GM19023 (cell line): ENCODE measurements at regions not wholly inside any gene's neighbourhood (a gene's known extent, or its start where the extent isn't known, plus 50 kb on each side); places are given as distances from the start of the nearest gene placed in this dataset.

Experiments used
- ATAC-seq: cut with Tn5 transposase; IDR thresholded peaks from one replicate; pipeline ENCODE4 v1.9.1; 2021; ENCODE audit warnings: mild to moderate bottlenecking, moderate library complexity; ENCODE audit not compliant: unreplicated experiment

DNA sequence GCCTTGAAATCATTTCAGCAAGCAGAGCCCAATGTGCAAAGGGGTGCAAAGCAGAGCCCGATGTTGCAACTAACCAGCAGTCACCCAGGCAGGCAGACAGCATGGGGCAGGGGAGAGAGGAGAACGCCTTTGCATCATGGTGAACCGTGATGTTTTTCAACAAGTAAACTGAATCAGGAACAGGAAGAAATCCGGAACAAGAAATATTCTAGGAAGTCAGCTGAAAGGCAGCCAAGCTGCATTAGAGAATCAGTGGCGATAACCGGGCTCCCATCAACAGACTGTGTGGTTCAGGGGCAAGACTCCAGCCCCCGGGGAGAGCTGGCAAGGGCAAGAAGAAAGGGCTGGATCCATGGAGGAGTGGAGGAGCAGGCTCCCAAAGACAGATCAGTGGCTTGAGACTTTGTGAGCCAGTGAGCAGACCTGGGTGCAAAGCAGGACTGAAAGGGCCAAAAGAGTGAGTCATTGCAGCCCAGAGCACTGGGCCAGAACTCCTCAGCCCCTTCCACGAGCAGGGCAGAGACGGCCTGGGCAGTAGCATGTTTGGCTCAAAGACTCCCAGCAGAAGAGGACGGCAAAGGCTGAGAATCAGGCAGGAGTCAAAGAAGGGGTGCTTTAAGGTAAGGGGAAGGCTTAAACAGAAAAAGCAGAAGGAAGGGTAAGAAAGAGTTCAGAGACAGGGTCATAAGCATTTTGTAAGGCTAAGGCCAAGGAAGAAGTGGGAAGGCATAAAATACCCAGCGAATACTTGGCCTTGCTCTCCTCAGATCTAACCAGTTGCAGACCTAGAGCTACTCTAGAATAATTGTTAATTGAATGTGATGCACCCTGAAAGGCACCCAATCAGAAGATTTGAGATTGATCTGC is 155.0 kb downstream of the SETD4 start:
- no peak for ATAC-seq

DNA sequence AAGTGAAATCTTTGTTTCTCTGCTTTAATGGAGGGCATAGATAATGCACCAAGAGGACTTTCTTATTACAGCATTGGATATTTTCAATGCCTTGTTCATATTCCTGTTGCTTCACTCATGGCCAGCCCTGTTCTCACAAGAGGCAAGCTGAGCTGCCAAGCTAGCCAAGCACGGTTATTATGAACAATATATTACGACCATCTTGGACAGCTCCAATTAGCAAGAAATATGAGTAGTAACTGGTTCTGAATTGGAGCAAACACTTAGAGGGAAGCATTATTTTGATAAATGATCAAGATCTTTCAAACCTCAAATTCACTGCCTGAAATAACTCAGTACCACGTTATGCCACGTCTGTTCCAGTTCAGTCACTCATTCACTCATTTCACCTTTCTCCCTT is 159.8 kb downstream of the SETD4 start:
- ATAC-seq = no peak

DNA sequence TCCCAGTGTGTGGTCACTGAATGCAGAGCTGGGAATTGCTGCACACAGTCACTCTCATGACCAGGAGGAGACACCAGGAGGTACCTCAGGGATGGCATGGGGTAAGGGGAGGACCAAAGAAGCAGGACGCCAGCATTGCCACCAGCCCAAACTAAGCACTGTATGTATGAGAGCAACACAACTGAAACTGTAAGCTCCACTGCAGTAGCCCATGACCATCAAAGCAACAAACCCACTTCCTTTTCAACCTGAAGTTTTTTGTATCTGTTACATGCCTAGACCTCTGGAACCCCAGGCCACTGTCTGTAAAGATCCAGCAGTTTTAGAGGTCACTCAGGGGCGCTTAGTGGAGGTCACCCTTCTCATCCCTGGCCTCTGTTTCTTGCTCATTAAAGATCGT is 164.3 kb downstream of the SETD4 start:
- ATAC-seq = no peak

DNA sequence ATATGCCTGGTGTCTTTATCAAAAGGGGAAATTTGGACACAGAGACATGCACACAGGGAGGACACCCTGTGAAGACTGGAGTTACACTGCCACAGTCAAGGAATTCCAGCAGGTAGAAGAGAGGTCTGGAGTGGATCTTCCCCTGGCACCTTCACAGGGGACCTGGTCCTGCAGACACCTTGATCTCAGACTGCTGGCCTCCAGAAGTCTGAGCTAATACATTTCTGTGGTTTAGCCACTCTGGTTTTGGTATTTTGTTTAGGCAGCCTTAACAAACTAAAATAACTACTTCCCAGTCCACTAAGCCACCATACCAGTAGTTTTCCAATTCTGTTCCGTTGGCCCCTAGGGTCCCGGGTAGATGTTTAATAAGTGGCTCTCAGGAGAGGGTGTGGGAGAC is 164.7 kb downstream of the SETD4 start:
- no peak for ATAC-seq

DNA sequence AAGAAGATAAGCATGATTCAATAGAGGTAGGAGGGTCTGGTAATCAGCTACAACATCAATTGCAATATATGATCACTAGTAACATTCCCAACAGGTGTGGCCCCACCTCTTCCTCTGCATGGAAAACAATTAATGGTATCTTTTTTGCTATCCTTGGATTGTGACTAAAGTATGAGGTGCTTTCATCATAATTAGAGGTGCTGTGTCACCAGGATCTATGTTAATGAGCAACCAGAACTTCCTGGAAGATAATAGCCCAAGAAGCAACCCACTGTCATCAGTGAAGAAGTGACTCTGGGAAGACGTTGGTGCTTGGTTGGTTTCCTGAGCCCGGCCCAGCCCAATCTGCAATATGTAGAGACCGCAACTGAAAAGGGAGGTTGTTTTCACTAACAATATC is 167.2 kb downstream of the SETD4 start:
- ATAC-seq = no peak

DNA sequence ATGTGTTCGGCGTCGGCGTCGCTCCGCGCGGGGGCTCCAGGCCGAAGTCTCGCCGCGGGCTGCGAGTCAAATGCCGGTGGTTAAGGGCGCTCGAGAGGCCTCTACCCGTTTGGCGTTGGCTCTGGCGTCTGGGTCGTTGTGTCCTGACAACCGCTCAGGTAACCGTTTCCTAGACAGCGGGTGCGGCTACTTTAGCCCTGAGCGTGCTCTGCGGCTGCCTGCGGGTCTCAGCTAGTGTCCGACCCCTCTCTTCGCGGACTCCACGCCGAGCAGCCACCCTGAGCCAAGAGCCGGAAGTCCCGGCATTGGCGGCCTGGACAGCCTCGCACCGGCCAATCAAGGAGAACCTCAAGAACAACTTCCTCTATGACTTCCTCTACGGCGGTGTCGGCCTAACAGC is 173.4 kb downstream of the SETD4 start:
- ATAC-seq = no peak

DNA sequence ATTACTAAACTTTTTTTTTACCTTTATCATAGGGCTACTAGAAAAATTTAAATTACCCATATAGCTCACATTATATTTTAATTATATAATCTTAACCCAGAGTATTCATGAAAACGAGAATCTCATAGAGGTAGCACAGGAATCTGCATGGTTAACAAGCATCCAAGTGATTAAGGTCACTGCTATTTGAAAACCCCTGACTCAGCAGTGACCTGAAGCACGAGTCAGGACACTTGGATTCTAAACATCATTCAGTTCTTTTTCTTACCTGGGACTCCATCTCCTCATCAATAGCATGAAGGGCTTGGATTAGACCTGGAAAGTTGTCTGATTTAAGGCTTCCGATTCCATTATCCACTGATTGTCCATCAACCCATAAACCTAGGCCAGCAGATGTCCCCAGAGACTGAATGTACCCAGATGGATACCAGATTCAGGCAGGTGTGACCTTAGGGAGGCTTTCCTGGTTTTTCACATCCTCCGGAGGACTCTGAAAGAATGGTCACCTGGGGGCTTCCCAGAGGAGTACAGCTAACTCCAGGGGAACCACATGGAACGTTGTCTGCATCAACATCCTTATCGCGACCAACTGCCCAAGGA is 174.3 kb downstream of the SETD4 start:
- ATAC-seq = no peak

DNA sequence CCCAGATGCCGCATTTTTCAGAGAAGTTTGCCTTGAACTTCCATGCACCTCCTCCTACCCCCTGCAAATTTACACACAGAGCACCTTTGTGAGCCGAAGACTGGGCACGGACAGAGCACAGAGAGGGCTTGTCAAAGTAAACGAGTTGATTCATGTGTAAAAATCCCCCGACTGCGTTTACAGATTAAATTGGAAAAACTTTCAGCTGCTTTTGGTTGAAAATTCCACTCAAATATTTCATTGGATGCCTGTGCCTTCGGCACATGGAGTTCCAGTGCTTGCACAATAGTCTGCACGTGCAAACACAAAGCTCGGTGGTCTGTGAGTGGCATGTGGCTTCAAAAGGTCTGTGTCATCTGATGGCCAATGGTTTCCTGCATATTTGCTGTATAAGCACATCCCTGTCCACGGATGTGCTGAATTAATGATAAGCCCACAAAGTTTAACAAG is 177.5 kb downstream of the SETD4 start:
- ATAC-seq = no peak

DNA sequence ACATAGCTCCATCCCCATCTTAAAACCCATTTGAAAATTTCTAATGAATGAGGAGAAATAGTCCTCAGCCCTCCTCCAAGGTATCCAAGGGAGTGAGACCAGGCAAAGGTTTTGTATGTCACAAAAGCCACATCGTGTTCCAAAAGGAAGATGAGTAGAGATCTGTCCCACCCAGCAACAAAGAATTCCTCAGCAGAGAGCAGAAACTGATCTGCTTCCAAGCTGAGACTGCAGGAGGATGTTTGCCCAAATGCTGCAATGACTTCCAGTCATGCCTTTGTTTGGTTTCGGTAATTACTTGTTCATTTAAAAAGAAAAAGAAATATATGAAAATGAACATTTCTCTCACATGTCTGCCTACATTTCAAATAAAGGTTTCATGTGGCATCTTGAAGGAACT is 186.9 kb downstream of the SETD4 start:
- no peak for ATAC-seq

DNA sequence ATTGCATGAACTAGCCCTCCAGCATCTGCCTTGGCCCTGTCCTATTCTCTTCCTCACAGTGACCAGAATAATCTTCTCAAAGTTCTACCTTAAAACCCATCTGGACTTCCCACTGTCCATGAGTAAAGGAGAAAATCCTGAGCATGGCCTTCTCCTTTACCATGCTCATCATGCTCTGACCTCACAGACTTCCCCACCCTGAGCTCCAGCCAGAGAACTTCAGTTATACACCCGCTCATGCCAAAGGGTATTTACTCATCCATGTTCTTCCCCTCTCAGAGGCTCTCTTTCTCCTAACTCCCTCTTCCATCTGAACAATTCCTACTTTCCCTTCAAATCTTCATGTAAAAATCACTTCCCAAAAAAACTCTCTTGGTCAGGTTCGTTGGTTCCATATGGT is 188.4 kb downstream of the SETD4 start:
- no peak for ATAC-seq

DNA sequence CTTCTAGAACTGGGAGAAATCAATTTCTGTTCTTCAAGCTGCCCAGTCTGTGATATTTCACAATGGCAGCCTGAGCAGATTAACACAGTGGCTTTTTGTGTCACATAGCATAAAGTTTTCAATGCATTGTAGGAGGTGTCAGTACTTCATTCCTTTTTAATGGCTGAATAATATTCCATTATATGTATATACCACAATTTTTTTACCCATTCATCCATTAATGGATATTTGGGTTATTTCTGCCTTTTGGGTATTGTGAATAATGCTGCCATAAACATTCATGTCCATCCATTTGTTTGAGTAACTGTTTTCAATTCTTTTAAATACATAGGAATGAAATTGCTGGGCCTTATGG is 191.5 kb downstream of the SETD4 start:
- ATAC-seq = no peak

DNA sequence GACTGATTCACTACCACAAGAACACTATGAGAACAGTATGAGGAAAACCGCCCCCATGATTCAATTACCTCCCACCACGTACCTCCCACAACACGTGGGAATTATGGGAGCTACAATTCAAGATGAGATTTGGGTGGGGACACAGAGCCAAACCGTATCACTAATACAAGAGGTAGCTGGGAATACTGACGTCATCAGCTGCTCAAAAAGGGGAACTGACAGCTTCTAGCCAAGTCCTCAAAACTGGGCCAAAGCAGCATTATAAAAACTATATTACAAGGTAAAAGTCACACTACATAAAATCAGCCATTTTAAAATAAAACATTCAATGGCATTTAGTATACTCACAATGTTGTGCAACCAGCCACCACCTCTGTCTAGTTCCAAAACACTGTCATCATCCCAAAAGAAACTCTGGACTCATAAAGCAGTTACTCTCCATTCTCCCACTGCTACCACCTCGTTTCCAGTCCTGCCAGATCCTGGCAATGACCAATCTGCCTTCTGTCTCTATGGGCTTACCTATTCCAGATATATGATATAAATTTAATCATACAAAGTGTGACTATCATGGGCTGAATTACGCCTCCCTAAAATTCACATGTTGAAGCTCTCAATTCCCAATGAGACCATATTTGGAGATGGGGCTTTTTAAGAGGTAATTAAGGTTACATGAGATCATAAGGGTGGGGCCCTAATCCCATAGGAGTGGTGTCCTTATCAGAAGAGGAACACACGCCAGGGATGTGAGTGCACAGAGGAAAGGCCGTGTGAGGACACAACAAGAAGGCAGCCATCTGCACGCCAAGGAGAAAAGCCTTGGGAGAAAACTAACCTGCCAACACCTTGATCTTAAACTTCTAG is 192.1 kb downstream of the SETD4 start:
- ATAC-seq = no peak

DNA sequence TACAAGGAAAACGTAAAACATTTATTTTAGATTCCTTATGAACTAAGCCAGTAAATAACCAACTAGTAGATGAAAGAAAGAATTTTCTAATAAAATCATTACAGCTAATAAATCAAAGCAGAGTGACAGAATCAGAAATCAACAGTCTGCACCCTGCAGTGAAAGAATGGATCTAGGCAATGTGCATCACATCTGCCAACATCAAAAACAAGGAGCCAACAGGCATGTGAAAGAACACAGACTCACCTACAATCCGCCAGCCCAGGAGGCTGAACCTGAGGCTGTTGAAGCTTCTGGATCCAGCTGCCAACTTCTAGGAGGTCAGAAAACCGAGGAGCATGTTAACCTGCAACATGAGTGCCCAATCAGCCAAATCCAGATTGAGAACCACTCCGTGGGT is 196.3 kb downstream of the SETD4 start:
- no peak for ATAC-seq

DNA sequence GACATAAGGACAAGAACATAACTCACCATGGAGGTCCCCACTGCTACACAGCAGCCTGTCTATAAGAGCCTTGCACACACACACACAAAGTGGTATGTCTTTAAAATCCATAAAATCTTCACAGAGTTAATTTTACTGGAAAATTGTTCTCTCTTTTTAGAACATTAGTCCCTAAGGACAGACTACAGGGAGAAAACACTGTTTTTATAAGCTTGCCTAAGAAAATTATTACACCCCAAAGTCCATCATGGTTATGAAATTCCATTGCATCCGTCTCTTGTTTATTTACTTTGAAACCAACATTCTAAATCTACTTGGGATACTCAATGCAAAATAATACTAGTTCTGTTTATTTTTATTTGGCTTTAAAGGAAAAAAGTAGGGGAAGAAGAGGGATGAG is 197.4 kb downstream of the SETD4 start:
- no peak for ATAC-seq

DNA sequence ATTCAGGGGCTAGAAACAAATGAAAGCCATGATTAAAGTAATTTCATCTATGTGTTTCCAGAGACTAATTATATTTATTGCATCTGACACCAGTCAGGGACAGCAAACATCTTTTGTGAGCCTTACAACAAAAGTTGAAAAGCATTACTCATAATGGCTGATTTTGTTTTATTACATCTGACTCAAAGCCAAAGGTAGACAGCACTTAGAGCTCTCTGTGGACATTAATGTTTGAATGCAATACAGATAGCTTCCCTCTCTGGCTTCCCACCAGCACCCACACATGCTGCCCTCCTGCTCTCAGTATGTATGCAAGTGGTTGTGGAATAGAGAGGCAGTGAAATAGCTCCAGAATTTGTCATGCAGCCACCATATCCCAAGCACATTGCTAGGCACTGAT is 198.7 kb downstream of the SETD4 start:
- no peak for ATAC-seq

DNA sequence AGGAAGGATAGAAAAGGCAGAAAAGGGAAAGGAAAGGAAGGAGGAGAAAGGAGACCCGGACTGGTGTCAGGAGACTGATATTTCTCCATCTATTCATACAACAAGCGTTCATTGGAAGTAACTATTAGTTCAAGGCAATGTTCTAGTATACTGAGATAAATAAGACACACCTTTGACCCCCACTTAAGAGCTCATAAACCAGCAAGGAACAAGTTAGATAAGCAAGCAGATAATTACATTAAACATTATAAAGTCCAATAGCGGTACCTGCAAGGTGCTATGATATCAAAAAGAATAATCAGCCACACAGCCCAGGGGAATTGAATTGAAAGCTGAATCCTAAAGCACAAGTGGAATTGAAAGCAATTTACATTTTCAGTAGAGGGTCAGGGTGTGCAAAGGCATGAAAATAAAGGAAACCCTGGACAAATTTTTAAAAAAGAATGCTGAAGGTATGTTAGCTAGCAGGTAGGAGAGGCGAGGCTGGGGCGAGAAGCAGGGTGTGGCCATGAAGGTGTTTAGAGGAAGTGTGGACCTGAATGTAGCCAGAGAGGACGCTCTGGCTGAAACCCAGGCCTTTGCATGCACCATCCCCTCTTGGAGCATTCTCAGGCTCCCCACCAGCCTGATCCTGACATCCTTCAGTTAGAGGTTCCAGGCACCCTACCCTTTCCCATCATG is 200.0 kb downstream of the SETD4 start:
- no peak for ATAC-seq

DNA sequence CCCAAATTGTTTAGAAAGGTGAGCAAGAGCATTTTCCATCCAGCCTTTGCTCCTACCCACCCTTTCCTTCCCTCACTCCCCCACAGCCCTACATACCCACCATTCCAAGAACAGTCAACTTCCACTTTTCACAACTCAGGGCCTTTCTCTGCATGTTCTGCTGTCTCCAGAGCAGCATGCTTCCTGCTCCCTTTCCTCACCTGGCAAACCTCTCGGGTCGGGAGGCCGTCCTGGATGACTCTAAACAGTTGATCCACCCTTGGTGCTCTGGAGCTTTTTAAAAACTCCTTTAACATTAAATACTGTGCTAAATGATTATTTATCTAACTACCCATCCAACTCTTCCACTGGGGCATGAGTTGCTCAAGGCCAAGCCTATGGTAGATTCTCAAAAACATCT is 200.6 kb downstream of the SETD4 start:
- no peak for ATAC-seq

DNA sequence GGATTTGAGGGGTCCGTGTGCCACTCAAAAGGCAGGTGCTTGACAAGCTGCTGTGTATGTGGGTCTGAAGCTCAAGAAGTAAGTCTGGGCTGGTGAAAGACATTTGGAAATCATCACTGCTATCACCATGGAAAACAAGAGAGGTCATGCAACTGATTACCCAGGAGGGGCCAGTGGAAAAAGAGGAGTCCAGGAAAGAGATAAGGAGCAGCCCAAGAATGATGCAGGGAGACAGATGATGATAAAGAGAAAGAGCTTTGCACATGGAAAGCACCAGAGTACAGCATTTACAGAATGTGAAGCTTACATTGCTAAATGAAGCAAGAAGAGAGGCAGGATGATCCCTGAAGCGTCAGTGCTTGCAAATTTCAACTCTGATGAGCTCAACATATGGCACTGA is 203.2 kb downstream of the SETD4 start:
- ATAC-seq = no peak

DNA sequence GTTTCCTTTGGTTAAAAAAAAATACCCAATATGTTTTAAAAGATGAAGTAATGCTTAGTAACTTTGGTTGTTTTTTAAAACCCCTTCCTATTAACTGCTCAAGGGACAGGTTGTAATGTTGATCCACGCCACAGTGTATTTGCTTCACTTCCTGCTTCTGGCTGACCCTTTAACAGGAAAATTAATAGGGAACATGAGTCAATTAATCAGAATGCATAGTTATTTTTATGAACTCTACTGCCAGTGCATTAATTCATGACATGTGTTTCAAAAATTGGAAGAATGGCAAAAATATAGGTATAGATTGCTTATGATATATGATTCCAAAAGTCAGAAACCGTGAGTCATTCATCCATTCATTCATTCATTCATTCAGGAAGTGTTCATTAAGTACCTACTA is 204.8 kb downstream of the SETD4 start:
- ATAC-seq = no peak

DNA sequence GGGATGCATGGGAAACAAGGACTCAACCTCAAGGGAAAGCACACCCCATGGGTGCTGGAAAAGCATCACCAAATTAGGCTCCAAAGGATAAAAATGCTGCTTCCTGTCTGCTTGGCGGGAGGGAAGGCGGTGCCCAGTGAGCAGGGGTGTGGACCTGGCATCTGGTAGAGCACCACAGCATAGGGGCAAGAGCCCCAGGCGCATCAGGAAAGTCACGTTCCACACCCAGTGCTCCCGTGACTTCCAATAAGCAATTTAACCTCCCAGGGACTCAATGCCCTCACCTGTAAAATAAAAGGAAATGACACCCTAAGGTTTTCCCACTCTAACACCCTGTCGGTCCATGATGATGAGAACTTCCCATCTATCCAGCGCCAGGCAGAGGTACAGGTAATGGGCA is 206.0 kb downstream of the SETD4 start:
- no peak for ATAC-seq
